Activated naive CD4-positive, alpha-beta T cell treated with Interleukin-2 at 50 U/mL for 16 hours (primary cell): ENCODE measurements at regions not wholly inside any gene's neighbourhood (a gene's known extent, or its start where the extent isn't known, plus 50 kb on each side); places are given as distances from the start of the nearest gene placed in this dataset.
"Not testable (repeated sequence)": the region's sequence is repeated elsewhere in the genome, so short reads cannot be mapped to it uniquely, and the experiment has no call there.

ENCODE experiments used
- DNase-seq: peaks from one replicate; pipeline ENCODE4 v3.0.0-alpha.2; 2020

DNA sequence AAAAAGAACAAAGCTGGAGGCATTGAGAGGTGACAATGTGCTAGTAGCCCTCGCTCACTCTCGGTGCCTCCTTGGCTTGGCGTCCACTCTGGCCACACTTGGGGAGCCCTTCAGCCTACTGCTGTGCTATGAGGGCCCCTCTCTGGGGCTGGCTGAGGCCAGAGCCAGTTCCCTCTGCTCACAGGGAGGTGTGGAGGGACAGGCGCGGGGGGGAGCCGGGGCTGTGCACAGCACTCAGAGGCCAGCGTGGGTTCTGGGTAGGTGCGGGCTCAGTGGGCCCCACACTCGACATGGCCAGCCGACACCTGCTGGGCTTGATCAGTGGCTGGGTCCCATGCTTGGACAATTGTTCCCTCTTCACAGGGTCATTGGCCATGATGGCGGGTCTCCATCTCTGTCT lies 202.5 kb upstream of the GRAMD2B start:
- no peak for DNase-seq

DNA sequence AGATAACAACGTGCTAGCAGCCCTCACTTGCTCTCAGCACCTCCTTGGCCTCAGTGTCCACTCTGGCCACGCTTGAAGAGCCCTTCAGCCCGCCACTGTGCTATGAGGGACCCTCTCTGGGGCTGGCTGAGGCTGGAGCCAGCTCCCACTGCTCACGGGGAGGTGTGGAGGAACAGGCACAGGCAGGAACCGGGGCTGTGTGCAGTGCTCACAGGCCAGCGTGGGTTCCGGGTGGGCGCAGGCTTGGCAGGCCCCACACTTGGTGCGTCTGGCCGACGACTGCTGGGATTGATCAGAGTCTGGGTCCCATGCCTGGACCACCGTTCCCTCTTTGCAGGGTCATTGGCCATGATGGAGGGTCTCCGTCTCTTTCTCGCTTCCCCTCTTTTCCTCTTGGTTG lies 194.3 kb upstream of the GRAMD2B start:
- no peak for DNase-seq

DNA sequence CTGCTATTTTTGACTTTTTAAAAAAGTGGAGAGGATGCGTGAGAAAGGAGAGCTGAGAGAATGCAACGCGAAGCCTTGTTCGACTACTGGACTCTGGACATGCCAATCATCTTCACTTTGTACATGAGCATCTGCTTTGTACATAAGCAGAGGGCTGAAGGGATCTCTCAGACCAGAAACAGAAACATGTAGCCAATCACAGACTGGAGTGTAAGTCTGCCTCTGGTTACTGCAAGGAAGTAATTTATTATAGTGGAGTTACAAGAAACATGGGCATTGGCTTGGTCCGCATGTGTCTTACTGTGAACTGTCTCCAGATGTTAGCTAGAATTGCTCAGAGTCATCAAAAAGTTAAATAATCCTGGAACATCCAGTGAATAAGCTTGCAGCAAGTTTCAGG lies 190.0 kb upstream of the GRAMD2B start:
- no peak for DNase-seq

DNA sequence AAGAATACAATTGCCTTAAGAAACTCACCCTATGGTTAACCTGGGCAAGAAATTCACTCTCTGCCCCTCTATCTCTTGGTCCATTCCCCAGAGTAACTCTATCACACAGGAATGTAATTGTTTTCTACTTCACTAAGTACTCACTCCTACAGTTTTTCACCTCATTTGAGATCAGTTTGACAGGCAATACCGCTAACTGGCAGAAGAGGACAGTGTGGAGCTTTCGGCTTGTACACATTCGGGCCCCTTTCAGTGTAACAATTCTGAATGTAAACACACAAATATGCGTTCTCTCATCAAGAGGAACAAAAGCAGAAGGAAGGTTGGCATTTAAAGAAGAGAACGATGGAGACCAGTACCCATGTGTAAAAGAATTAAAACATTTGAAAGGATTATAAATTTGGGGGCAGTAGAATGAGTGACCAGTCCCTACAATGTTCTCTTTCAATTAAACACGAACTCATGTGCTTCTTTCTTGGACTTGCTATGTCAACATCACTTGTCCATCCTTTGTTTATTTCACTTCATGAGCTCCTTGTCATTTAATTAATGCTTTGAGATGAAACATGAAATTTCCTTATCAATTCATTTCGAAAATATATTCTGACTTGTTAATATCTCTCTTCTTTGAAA lies 188.5 kb upstream of the GRAMD2B start:
- no peak for DNase-seq

DNA sequence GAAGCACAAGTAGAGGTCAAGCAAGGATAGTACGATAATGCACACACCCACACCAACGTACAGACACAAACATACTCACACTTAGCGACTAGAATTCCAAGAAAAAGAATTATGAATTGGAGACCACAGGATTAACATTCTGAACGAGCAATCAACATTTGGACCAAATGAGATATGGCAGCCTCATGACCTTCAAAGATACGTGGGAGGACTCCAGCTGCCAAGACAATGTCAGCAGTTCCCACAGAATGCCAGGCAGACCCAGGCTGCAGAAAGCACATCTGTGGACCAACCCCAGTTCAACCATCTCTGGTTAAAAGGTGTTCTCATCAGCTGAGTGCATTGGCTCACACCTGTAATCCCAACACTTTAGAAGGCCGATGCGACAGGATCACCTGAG lies 187.6 kb upstream of the GRAMD2B start:
- no peak for DNase-seq

DNA sequence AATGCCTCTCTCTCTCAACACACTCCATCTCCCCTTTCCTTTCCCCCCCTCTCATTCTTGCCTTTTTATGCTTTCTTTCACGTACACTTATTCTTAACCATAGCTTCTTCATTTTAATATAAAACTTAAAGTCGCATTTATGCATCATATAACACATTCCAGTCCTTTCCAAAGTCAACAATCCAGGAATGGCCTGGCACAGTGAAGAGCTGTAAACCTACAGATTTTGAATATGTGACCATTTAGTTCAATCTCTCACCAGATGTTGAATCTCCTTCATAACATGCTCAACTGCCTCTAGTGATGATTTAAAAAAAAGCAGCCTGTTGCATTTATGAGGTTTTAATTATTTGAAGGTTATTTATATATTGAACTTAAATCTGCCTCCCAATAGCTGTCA lies 186.2 kb upstream of the GRAMD2B start:
- DNase-seq, result no peak

DNA sequence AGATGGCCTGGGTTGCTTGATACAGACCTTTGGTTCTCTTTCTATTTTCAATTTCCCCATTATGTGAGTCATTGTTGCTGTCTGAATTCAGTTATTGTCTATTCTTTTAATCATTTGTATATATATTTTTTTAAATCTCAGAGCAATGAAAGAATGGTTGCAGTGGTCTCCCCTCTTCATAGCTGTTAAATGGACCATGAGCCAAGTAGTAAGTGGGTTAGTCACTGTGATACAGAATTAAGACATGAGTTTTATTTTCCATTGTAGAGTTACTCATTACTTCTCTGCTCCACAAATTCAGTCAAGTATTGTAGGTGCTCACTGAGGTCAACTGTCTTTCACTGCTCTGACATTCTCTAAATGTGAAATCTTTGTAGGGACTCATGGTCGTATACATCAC lies 174.6 kb upstream of the GRAMD2B start:
- DNase-seq, result no peak

DNA sequence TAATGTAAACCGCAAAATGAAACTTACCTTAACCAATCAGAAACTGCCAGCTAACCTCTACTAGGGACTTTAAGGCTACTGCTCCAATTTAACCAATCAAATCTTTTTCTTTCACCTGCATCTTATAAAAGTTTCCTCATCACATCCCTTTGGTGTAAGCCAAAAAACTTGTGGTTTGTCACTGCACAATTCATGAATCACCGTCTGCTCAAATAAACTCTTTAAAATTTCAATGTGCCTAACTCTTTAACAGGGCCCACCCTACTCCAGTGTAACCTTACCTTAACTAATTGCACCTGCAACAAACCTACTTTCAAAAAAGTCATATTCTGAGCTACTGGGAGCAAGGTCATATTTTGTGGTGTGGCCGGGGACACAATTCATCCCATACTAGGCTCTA lies 172.2 kb upstream of the GRAMD2B start:
- DNase-seq, result no peak

DNA sequence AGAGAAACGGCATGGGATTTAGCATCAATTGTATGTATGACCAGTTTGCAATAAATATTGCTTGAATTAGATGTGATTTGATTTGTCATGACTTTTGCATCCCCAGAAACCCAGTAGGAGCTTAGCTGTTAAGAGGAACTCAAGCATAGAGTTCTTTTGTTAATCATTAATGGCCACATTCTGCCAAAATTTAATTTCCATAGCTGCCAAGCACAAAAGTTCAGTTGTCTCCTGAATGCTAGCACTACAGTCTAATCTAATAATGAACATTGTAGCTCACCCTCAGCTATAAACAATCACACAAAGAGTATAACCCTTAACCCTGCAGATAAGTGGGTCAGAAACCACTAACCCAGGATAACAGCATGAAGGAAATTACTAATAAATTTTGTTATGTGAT lies 169.8 kb upstream of the GRAMD2B start:
- DNase-seq, result no peak

DNA sequence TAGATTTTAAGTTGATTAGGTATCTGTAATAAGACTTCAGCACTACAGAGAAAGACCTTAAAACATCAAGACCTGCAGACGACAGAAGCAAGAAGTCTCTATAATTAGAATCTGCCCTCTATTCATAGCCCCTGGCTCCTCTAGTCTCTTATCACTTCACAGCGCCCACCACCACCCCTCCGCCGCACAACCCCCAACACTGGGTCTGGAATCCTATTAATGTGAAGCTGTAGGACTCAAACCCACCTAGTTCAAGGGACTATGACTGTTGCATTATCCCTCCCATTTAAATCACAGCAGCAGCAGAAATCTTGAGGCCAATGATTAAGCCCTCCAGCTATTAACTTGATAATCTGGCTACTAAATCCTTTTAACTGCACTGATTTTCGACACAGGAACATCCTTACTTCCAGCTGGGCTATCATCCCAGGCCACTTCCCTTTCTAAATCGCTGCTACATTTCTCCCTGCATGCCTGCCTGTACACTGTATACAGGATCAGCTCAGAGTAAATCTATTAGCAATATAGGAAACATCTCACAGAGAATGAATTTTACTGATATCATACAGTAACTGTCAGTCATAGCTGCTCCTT lies 159.5 kb upstream of the GRAMD2B start:
- DNase-seq, result no peak

DNA sequence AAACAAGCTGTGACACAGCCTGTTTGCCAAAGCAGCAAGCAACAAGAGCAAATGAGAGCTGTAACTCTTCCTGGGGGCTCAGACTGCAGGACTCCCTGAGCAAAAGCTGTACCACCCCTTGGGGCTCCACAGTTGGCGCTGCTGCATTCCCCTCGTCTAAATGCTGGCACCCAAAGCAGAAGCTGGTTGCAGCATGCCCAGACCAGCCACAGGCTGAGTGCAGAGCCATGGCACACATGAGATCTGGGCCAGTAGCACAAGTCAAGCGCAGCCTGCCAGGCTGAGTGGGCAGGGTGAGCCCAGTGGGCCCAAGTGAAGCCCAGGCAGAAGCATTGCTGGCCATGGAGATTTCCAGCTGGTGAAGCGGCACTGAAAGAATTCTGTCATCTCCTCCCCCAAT lies 157.3 kb upstream of the GRAMD2B start:
- DNase-seq, result no peak

DNA sequence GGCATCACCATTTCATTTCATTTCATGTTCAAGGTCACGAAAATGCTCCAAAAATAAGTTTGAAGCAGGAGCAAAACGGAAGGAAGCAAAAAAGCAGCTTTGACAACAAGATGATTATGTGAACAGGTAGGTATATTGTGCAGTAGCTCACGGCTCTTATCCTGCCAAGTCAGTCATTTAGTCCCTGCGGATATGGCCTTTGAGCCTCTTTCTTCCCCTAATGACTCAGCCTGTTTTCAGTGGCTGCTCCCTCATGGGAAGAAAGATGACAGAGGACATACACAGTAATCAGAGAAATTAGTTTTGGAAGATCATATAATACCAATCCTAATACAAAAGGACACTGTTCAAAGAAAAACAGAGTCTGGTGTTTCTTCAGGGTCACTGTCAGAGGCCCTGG lies 155.8 kb upstream of the GRAMD2B start:
- DNase-seq, result no peak

DNA sequence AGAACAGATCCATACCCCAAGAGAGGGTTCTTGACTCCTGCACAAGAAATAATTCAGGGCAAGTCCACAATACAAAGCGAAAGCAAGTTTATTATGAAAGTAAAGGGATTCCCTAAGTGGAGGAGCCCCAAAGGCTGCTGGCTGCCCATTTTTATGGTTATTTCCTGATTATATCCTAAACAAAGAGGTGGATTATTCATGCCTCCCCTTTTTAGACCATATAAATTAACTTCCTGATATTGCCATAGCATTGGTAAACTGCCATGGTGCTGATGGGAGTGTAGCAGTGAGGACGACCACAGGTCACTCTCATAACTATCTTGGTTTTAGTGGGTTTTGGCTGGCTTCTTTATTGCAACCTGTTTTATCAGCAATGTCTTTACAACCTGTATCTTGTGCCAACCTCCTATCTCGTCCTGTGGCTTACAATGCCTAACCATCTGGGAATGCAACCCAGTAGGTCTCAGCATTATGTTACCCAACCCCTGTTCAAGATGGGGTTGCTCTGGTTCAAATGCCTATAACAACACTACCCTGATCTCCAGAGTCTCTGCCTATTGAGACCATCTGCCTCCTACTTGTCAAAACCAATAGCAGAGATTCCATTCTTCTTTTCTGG lies 154.4 kb upstream of the GRAMD2B start:
- DNase-seq, result no peak

DNA sequence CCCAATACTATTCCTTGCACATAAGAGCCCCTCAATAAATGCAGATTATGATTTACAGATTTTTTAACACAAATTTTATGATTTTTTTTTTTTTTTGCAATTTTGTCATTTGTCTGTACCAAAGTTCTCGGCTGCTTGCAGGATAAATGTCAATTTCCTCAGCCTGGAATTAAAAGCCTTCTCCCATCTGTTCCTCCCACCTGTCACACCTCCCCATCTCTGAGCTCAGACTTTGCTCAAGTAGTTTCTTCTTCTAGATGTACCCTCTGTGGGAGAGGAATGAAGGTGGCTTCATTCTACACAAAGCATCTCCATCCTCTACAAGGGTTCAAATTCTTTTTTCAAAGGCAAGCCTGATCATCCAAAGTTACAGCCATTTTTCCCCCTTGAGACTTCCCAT lies 153.7 kb upstream of the GRAMD2B start:
- DNase-seq, result no peak

DNA sequence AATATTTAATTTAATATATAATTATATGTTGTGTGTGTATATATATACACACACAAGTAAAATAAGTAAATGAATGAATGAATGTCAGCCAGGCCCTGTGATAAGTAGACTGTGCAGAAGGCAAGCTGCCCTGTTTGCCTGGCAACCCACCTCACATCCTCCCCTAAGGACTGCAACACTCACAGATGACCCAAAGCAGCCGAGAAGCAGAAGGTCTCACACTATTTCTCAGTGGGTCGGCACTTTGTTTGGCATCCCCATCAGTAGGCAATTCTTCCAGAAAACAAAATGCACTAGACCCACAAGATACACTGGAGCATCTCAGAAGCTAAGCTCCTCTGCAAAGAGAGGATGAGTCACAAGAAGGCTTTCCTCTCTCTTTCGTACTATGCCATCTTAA lies 152.1 kb upstream of the GRAMD2B start:
- no peak for DNase-seq

DNA sequence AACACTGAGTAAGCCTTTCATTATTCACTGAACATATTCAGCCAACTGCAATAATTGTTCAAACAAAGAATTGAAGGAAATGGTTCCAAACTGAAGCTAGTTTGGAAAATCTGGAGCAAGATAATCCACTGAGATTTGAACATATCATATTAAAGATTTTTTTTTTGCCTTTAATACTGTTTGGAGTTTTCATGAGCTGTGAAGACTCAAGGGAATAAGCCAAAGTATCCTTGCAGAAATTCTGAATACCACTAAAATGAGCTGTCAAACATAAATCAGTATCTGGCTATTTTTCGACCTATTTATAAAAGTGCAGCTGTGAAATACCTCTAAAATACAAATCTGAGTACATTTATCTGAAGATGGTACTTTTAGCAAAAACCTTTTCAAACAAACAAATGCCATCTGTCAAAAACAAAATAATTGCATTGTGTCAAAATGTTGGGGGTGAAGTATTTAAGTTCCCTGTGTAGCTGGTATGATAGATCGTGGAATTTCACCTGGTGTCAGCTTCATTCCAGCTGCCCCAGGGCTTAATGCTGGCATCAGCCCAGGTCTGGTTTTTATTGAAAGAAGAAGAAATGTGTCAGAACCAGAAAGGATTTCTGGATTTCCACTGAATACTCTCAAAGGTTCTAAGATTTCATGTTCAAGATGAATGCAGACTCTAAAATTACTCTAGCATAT lies 149.0 kb upstream of the GRAMD2B start:
- no peak for DNase-seq

DNA sequence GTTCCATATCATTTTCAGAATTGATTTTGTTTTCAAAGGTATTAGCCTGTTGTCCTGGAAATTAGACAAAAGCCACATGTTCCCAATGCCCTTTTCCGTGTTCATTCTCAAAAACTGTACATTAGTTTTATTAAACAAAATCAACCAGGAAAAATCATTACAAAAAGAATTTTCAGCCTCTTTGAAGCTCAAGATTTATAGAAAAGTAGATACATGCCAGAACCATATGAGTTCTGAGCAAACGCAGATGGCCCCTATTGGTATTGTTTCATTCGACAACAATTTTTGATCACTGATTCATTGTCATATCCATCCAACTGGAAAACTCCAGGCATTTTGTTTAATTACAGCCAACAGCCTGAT lies 148.5 kb upstream of the GRAMD2B start:
- no peak for DNase-seq

DNA sequence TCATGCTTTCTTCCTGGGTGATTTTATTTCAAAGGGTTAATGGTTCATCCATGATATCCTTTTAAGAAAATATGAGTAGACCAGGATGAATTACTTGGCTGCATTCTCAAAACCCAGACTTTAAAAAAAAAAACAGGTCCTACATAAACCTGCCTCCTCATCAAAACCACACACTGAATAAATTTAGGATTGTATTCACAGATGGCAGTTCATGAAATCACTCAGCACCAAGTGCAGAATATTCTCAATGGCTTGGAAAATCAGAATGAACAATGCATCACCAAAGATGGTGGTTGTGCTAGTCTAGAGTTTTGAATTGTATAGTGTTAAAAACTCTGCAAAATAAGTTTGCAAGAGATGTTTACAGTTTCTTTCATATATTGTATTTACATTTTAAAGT lies 145.4 kb upstream of the GRAMD2B start:
- no peak for DNase-seq

DNA sequence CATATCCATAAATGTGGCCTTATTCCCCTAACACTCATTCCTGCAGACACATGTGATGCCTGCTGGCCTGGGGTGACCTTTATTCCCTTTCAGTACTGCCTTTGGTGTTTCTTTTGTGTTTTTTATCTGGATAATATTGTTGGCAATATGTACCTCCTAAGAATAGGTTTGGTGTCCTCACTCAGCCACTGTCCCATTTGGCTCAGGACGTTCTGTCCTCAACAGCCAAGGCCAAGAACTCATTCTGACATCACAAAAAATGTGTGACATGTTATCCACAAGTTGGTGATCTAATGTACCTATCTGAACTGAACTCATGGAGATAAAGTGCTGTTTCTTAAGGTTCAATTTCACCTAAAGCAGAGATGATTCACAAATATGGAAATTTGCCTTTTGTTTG lies 142.9 kb upstream of the GRAMD2B start:
- DNase-seq, result no peak

DNA sequence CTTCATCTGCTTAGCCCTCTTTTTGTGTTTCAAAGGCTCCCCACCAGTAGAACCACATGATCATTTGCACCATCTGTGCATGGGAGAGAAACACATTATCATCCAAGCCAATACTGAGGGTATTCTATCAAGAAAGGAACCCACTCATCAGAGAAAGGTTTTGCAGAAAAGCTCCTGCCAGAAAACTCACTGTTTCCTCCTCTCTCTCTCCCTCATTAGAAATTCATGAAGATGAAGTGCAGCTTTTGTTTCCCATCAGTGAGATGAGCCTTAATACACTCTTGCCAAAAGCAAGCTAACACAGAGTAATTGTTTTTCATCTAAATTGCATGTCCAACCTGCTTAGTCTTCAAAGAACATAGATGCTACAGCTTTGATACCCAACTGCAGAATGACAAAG lies 142.4 kb upstream of the GRAMD2B start:
- DNase-seq, result no peak

DNA sequence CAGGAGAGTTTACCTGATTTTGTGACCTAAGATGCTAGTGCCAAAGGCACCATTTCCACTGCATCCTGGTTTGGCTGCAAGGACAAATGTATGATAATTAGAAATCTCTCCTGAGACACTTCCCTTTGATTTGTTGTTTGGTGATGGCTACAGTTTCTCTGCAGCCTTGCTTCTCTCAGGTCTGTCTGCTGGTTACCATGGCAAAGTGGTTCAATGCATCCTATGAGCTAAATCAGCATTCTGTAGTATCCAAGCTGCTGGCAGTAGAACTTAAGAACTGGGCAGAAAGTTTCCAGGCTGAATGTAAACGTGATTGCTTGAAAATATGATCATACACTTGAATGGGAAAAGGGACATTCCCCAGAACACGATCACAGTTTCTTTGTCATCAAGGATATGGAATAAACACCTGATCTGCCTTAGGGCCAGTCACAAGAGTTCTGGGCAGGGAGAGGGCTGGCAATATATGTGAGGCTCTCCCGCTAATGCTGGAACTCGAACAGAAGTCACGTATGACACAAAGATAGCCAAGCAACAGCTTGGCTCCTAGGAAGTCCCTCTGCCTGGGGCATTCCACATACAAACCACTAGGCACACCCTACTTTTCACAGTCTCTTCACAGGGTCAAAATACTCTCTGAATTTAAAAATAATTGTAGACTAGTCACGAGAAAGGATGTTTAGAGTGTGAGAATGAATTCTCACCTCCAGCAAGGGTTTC lies 138.1 kb upstream of the GRAMD2B start:
- no peak for DNase-seq

DNA sequence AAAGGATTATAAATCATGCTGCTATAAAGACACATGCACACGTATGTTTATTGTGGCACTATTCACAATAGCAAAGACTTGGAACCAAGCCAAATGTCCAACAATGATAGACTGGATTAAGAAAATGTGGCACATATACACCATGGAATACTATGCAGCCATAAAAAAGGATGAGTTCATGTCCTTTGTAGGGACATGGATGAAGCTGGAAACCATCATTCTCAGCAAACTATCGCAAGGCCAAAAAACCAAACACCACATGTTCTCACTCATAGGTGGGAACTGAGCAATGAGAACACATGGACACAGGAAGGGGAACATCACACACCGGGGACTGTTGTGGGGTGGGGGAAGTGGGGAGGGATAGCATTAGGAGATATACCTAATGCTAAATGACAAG lies 127.1 kb upstream of the GRAMD2B start:
- not testable (repeated sequence) for DNase-seq

DNA sequence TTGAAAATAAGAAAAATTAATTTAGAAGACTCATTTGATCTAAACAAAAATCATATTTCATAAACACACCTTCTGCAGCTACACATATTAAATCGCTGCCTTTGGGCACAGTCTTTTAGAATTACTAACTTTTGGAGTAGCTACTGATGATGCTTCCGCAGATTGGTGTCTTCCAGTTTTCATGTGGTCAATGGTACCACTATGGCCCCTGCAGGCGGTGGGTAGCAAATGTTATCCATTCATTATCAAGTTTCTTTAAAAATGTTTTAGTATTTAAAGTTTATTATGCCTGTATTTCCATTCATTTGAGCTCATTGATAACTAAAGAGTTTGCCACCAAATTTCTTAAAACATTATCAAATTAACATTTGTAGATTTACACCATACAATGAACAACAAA lies 122.9 kb upstream of the GRAMD2B start:
- DNase-seq, result no peak

DNA sequence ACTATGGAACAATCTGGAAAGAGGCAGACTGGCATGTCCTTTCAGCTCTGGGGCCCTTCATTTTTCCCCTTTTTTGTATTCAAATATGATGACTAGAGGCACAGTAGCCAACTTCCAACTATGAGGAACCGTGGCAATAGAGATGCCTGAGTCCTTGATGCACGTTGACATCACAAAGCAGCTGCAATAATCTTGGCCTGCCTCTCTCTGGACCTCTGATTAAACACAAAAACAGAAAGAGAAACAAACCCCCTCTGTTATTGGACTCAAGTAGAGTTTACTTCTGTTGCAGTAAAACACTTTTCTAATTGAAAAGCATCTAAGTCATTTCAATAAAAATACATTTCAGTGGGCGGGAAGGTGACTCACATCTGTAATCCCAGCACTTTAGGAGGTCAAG lies 122.2 kb upstream of the GRAMD2B start:
- no peak for DNase-seq
